HEK293T (cell line): ENCODE measurements at regions not wholly inside any gene's neighbourhood (a gene's known extent, or its start where the extent isn't known, plus 50 kb on each side); places are given as distances from the start of the nearest gene placed in this dataset.

Source experiments
- ARNT ChIP-seq: fragments of 450-650 bp; IDR thresholded peaks from 2 replicates; pipeline ENCODE4 v1.6.1; 2017; ENCODE audit warnings: mild to moderate bottlenecking
- BHLHE40 ChIP-seq: fragments of 450-650 bp; IDR thresholded peaks from 2 replicates; pipeline ENCODE4 v1.6.1; 2016; ENCODE audit warnings: mild to moderate bottlenecking, moderate library complexity, borderline replicate concordance
- CTBP1 ChIP-seq: fragments of 450-650 bp; IDR thresholded peaks from 2 replicates; pipeline ENCODE4 v1.6.1; 2016; ENCODE audit warnings: borderline replicate concordance
- ELF4 ChIP-seq: fragments of 450-650 bp; IDR thresholded peaks from 2 replicates; pipeline ENCODE4 v1.6.1; 2017; ENCODE audit warnings: antibody characterized with exemption
- FOXA1 ChIP-seq: fragments of 450-650 bp; IDR thresholded peaks from 2 replicates; pipeline ENCODE4 v1.6.1; 2016; ENCODE audit warnings: mild to moderate bottlenecking
- FOXK2 ChIP-seq: fragments of 450-650 bp; IDR thresholded peaks from 2 replicates; pipeline ENCODE4 v1.6.1; 2016; ENCODE audit warnings: mild to moderate bottlenecking
- FOXM1 ChIP-seq: fragments of 450-650 bp; IDR thresholded peaks from 2 replicates; pipeline ENCODE4 v1.6.1; 2017; ENCODE audit warnings: mild to moderate bottlenecking, borderline replicate concordance
- HDGF ChIP-seq: fragments of 450-650 bp; IDR thresholded peaks from 2 replicates; pipeline ENCODE4 v1.6.1; 2017; ENCODE audit warnings: antibody characterized with exemption, borderline replicate concordance
- LEF1 ChIP-seq: fragments of 450-650 bp; IDR thresholded peaks from 2 replicates; pipeline ENCODE4 v1.6.1; 2017; ENCODE audit warnings: mild to moderate bottlenecking, borderline replicate concordance
- NFRKB ChIP-seq: fragments of 450-650 bp; IDR thresholded peaks from 2 replicates; pipeline ENCODE4 v1.6.1; 2016; ENCODE audit warnings: mild to moderate bottlenecking, moderate library complexity
- PKNOX1 ChIP-seq: fragments of 450-650 bp; IDR thresholded peaks from 2 replicates; pipeline ENCODE4 v1.6.1; 2016
- SUZ12 ChIP-seq: fragments of 450-650 bp; IDR thresholded peaks from 2 replicates; pipeline ENCODE4 v1.6.1; 2016; ENCODE audit warnings: mild to moderate bottlenecking
- TARDBP ChIP-seq: fragments of 450-650 bp; IDR thresholded peaks from 2 replicates; pipeline ENCODE4 v1.6.1; 2016
- ZNF384 ChIP-seq: fragments of 450-650 bp; IDR thresholded peaks from 2 replicates; pipeline ENCODE4 v1.6.1; 2016

- TF ChIP-seq CTBP1 = no peak
- no peak for TF ChIP-seq ZNF384
- TF ChIP-seq FOXM1 = no peak
- no peak for TF ChIP-seq LEF1
- TF ChIP-seq FOXK2 = no peak
- no peak for TF ChIP-seq FOXA1
- TF ChIP-seq SUZ12 = no peak
- TF ChIP-seq TARDBP = no peak
- TF ChIP-seq ELF4 = no peak
- TF ChIP-seq ARNT = no peak
- no peak for TF ChIP-seq NFRKB
- TF ChIP-seq PKNOX1 = no peak
- TF ChIP-seq BHLHE40 = no peak
- no peak for TF ChIP-seq HDGF
Observed at GRCh38 chr2:129709956-129710598, 269.4 kb upstream of the RAB6C start.
